ENCODE measurements at regions not wholly inside any gene's neighbourhood (a gene's known extent, or its start where the extent isn't known, plus 50 kb on each side); places are given as distances from the start of the nearest gene placed in this dataset.
A peak's percentile ranks its signal among the peaks of the same experiment; 100 is the strongest.
"Not testable (repeated sequence)": the region's sequence is repeated elsewhere in the genome, so short reads cannot be mapped to it uniquely, and the experiment has no call there.

DNA sequence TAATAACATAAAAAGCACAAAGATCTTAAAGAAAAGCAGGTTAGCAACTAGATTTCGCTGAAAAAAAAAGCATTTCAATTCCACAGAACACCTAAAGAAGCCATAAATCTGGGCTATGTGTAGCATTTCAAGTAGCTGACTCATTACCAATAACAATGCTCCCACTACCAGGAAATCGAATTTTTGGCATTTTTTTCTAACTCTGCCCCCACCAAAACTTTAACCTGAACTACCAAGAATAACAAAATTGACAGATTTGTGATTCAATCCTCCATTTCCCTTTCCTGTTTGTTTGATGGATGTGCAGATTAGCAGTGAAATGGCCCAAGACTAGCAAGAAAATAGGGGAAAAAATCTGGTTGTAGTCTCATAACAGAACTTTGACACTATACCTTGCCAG is 180.2 kb downstream of the RASEF start:
- ATAC-seq (no peak), DNase-seq (peak; percentile 43)
- no TSS peak for BruUV-seq (replicated peaks)
- H3K9ac ChIP-seq (ENCODE audit: low read length) = no peak overlapping the region
- CTCF ChIA-PET = interaction anchor here (0.7 kb wide), 1 partner anchor 161 kb away, joined by 4 read pairs; no protein-coding TSS in a partner anchor
- H3F3A ChIP-seq (ENCODE audit: low read length, unreplicated experiment) = no peaks in the 10 kb centered on the region
- H3K27ac ChIP-seq (ENCODE audit: low read length) = no peak overlapping the region
- H3K4me1 ChIP-seq (ENCODE audit: insufficient read depth, low read length) = peaks cover 9% of the 10 kb centered on the region
- intact Hi-C loops (cut with micrococcal nuclease) = no loop called here
- H2AFZ ChIP-seq (ENCODE audit: low read length) = no peak overlapping the region
- H3K27me3 ChIP-seq (ENCODE audit: low read length) = no peaks in the 10 kb centered on the region
- H4K20me1 ChIP-seq (ENCODE audit: low read length) = no peaks in the 10 kb centered on the region
- H3K36me3 ChIP-seq (ENCODE audit: low read depth, low read length) = no peaks in the 10 kb centered on the region
- H3K4me2 ChIP-seq (ENCODE audit: low read length) = no peak overlapping the region
- no peak for TF ChIP-seq EZH2phosphoT487 (IDR thresholded peaks at IDR 0.05; ENCODE audit: borderline replicate concordance, low read length)
- TF ChIP-seq, protein P1, sequence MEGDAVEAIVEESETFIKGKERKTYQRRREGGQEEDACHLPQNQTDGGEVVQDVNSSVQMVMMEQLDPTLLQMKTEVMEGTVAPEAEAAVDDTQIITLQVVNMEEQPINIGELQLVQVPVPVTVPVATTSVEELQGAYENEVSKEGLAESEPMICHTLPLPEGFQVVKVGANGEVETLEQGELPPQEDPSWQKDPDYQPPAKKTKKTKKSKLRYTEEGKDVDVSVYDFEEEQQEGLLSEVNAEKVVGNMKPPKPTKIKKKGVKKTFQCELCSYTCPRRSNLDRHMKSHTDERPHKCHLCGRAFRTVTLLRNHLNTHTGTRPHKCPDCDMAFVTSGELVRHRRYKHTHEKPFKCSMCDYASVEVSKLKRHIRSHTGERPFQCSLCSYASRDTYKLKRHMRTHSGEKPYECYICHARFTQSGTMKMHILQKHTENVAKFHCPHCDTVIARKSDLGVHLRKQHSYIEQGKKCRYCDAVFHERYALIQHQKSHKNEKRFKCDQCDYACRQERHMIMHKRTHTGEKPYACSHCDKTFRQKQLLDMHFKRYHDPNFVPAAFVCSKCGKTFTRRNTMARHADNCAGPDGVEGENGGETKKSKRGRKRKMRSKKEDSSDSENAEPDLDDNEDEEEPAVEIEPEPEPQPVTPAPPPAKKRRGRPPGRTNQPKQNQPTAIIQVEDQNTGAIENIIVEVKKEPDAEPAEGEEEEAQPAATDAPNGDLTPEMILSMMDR (conservative IDR thresholded peaks at IDR 0.05; ENCODE audit: low read depth, low read length) = no peak
- no peak for TF ChIP-seq EZH2 (IDR thresholded peaks at IDR 0.05; ENCODE audit: low read length, unreplicated experiment)
- no peak overlapping the region for H3K4me3 ChIP-seq (ENCODE audit: low read length)
- no peaks in the 10 kb centered on the region for H3K9me3 ChIP-seq (ENCODE audit: low read length)
- POLR2A ChIA-PET (ENCODE audit: unreplicated experiment) = no interaction called here
- no peaks in the 10 kb centered on the region for H3K9me2 ChIP-seq (replicated peaks; ENCODE audit: low read length)
- H3K79me2 ChIP-seq (ENCODE audit: low read length) = no peaks in the 10 kb centered on the region

- Histone ChIP-seq H3K9me3 (ENCODE audit: low read length) (no peaks in the 10 kb centered on the region), H3K4me1 (ENCODE audit: insufficient read depth, low read length) (peaks cover 9% of the 10 kb centered on the region), H3K4me3 (ENCODE audit: low read length) (no peak overlapping the region), H3K9me2 (replicated peaks; ENCODE audit: low read length) (no peaks in the 10 kb centered on the region), H3F3A (ENCODE audit: low read length, unreplicated experiment) (no peaks in the 10 kb centered on the region), H3K27ac (ENCODE audit: low read length) (no peak overlapping the region), H3K9ac (ENCODE audit: low read length) (no peak overlapping the region), H2AFZ (ENCODE audit: low read length) (no peak overlapping the region), H3K36me3 (ENCODE audit: low read depth, low read length) (no peaks in the 10 kb centered on the region), H3K79me2 (ENCODE audit: low read length) (no peaks in the 10 kb centered on the region), H3K27me3 (ENCODE audit: low read length) (no peaks in the 10 kb centered on the region), H4K20me1 (ENCODE audit: low read length) (no peaks in the 10 kb centered on the region), H3K4me2 (ENCODE audit: low read length) (no peak overlapping the region)
- DNase-seq = no peak
- intact Hi-C loops (cut with micrococcal nuclease) = no loop called here
- no TSS peak for BruUV-seq (replicated peaks)
- CTCF ChIA-PET = no interaction called here
- no peak for ATAC-seq
- TF ChIP-seq, protein P1 (conservative IDR thresholded peaks at IDR 0.05; ENCODE audit: low read depth, low read length) = no peak
- TF ChIP-seq EZH2phosphoT487 (IDR thresholded peaks at IDR 0.05; ENCODE audit: borderline replicate concordance, low read length) (no peak), EZH2 (IDR thresholded peaks at IDR 0.05; ENCODE audit: low read length, unreplicated experiment) (no peak)
- POLR2A ChIA-PET (ENCODE audit: unreplicated experiment) = no interaction called here
Observed at GRCh38 chr9:82883436-82883835, 179.5 kb downstream of the RASEF start.

- H2AFZ ChIP-seq (ENCODE audit: low read length); POLR2A ChIA-PET (ENCODE audit: unreplicated experiment): not testable (repeated sequence)
Observed at GRCh38 chr9:82883974-82884373, 179.0 kb downstream of the RASEF start.

More at GRCh38 chr9:82883974-82884373, 179.0 kb downstream of the RASEF start:
- H3K36me3 ChIP-seq (ENCODE audit: low read depth, low read length); BruUV-seq (replicated peaks); H3K9ac ChIP-seq (ENCODE audit: low read length); DNase-seq; H3K27me3 ChIP-seq (ENCODE audit: low read length); intact Hi-C loops (cut with micrococcal nuclease); H3K27ac ChIP-seq (ENCODE audit: low read length); H3K4me2 ChIP-seq (ENCODE audit: low read length); ATAC-seq; H4K20me1 ChIP-seq (ENCODE audit: low read length); H3K4me3 ChIP-seq (ENCODE audit: low read length); H3F3A ChIP-seq (ENCODE audit: low read length, unreplicated experiment); H3K4me1 ChIP-seq (ENCODE audit: insufficient read depth, low read length); H3K9me2 ChIP-seq (replicated peaks; ENCODE audit: low read length); H3K9me3 ChIP-seq (ENCODE audit: low read length); CTCF ChIA-PET; H3K79me2 ChIP-seq (ENCODE audit: low read length): not testable (repeated sequence)

All from PC-3 (cell line).